Occipital lobe (tissue), 1 donor: ENCODE measurements at regions not wholly inside any gene's neighbourhood (a gene's known extent, or its start where the extent isn't known, plus 50 kb on each side); places are given as distances from the start of the nearest gene placed in this dataset.
"Not testable (repeated sequence)": the region's sequence is repeated elsewhere in the genome, so short reads cannot be mapped to it uniquely, and the experiment has no call there.

Source experiments
- DNase-seq: peaks from one replicate; lab custom pipeline; 2025; lab: John Stamatoyannopoulos, UW

DNA sequence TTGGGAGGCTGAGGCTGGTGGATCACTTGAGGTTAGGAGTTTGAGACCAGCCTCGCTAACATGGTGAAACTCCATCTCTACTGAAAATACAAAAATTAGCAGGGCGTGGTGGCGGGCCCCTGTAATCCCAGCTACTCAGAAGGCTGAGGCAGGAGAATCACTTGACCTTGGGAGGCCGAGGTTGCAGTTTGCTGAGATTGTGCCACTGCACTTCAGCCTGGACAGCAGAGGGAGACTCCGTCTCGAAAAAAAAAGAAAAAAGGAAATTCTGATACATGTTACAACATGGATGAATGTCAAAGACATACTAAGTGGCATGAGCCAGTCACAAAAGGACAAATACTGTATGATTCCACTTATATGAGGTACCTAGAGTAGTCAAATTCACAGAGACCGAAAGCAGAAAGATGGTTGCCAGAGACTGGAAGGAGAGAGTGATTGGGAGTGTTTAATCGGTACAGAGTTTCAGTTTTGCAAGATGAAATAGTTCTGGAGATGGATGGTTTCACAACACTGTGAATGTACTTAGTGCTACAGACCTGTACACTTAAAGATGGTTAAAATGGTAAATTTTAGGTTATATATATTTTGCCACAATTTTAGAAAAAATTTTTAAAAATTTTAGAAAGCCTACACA, 92.3 kb downstream of the BLID start:
- no peak for DNase-seq

GRCh38 chr11:122022646-122023045, 93.4 kb downstream of the BLID start:
- no peak for DNase-seq

DNA sequence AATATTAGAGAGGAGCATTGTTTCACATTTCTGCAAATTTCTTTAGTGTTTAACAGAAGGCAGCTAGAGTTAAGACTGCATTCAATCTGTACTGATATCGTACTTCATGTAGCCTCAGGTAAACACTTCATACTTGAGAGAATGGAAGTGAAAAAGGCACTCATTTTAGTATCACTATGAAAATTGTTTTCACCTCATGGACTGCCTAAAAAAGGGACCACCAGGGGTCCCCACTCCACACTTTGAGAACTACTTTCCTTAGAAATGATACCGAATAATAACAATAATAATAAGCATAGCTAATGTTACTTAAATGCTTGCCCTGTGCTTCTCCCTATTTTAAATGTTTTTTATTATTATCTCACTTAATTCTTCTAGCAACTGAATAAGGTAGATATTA, 95.1 kb downstream of the BLID start:
- DNase-seq: no peak

GRCh38 chr11:122019908-122020694, 95.9 kb downstream of the BLID start:
- DNase-seq: no peak

- DNase-seq: no peak
Measured at GRCh38 chr11:122007601-122008071, 108.4 kb downstream of the BLID start.

- DNase-seq: no peak
Measured at GRCh38 chr11:122004446-122004845, 111.6 kb downstream of the BLID start.

DNA sequence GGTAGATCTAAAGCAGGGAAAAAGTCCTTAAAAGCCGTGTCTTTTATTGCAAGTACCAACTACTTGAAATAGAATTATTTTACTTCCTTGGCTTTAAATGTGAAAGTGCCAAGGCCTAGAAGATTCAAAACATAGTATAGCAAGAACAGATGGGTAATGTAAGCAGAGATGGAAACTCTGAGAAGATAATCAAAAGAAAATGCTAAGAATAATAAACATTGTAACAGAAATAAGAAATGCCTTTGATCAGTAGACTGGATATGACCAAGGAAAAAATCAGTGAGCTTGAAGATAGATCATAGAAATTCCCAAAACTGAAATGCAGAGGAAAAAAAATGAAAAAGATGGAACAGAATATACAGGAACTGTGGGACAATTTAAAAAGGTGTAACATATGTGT, 113.1 kb downstream of the BLID start:
- no peak for DNase-seq

DNA sequence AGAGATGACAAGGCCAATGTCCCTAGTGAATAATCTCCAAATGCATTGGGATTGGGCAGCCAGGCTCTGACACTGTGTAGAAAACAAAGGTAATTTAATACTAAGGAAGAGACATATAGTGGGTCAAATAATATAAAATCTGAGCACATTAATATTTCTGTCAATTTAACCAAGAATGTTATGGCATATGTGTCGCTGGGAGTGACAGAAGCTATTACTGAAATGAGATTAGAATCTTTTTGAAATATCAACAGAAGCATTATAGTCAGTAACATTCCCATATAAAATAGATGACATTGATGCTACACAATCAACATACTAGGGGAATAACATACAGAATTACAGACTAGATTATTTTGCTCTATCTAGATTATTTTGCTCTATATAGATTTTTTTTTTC, 114.0 kb downstream of the BLID start:
- DNase-seq: no peak

GRCh38 chr11:121999651-122000050, 116.4 kb downstream of the BLID start:
- no peak for DNase-seq

DNA sequence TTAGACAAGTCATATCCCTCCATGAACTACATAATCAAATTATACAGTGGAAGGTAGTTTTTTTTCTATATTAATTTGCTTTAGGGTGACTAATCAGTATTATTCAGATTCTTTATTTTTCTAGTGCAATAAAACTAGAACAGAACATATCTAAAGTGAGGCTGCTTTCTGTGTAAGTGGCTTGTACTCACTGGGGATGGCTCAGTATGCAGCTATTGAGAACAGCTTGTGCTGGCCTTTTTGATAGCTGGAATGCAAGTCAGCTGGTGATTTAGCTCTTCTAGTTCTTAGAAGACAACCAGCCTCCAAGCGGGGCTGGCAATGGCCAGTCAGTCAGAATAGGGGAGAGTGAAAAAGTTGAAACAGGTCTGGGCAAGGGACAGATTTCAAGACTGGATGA, 119.4 kb downstream of the BLID start:
- DNase-seq: no peak

GRCh38 chr11:121983901-121984300, 132.1 kb downstream of the BLID start:
- no peak for DNase-seq

DNA sequence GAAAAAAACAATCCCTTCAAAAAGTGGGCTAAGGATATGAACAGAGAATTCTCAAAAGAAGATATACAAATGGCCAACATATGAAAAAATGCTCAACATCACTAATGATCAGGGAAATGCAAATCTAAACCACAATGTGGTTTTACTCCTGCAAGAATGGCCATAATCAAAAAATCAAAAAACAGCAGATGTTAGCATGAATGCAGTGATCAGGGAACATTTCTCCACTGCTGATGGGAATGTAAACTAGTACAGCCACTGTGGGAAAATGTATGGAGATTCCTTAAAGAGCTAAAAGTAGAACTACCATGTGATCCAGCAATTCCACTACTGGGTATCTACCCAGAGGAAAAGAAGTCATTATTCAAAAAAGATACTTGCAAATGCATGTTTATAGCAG, 138.1 kb downstream of the BLID start:
- DNase-seq: not testable (repeated sequence)

GRCh38 chr11:121968638-121969037, 147.4 kb downstream of the BLID start:
- no peak for DNase-seq

- DNase-seq: no peak
Measured at GRCh38 chr11:121967131-121967704, 148.8 kb downstream of the BLID start.

DNA sequence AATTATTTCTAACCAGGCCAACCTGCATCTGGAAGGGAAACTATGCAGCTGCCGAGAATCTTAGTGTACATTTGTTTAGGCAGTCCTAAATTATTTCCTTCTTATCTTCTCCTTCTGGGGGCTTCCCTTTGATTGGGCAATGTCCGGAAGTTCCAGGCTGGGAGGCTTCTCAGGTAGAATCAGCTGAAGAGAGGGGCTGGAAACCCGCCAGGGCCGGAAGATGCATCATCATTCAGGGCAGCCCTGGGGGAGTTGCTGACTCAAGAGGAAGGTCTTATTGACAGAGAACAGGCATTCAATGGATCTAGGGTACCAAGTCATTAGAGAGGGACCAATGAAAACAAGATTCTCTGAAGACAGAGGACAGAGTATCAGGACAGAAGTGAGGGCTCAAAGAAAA, 150.7 kb downstream of the BLID start:
- no peak for DNase-seq

DNA sequence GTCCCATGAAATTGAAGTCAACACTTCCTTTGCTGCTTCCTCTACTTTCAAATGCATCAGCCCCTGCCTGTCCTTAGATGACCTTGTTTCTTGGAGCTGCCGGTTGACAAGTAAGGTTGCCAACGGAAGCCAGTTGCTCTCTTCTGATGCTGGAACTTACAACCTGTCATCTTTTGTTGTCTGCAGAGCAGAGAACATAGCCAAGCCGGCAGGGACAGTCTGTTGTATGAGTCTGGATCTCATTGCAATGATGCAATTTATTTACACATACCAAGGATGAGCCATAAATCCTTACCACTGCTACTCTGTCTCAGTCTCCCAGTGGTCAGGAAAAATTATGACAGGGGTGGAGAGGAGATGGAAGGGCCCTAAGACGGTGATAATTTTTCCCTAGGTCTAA, 151.4 kb downstream of the BLID start:
- no peak for DNase-seq

GRCh38 chr11:121963846-121964245, 152.2 kb downstream of the BLID start:
- DNase-seq: not testable (repeated sequence)

- no peak for DNase-seq
Measured at GRCh38 chr11:121961321-121961801, 154.7 kb downstream of the BLID start.

- DNase-seq: no peak
Measured at GRCh38 chr11:121958971-121959325, 157.1 kb downstream of the BLID start.

- no peak for DNase-seq
Measured at GRCh38 chr11:121958323-121958970, 157.6 kb downstream of the BLID start.

DNA sequence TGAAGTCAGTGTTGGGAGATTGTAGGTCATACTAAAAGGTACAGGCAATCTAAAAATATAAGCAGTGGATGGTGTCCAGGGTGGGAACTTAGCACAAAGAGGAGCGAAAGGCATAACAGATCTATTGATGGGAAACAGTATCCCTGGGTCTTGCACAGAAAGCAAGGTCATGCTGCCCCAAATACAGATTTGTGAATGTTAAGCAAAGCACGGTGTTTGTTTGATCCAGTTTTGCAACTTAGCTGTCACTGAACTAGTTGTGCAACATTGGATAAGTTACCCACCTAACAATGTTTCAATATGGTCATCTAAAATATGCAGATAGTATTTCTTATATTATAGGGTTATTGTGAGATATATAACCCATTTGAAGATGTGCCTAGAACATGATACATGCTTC, 162.9 kb downstream of the BLID start:
- DNase-seq: no peak

DNA sequence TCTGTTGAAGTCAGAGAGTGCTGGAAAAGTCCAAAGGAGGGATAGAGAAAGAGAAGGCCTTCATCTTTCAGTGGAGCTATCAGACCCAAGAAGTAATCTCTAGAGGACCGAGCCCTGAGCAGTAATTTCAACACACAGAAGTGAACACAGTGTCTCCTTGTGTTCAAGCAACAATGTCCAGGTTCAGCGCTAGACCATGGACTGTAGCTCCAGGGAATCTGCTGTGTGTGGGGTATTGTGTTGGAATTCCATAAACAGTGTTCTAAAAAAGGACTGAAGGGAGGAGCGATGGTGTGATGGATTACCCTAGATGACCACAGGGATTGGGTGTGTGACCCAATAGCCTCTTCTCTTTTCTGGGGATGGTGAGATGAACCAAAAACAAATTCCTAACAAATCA, 165.9 kb downstream of the BLID start:
- no peak for DNase-seq
